ENCODE measurements at regions not wholly inside any gene's neighbourhood (a gene's known extent, or its start where the extent isn't known, plus 50 kb on each side); places are given as distances from the start of the nearest gene placed in this dataset.

DNA sequence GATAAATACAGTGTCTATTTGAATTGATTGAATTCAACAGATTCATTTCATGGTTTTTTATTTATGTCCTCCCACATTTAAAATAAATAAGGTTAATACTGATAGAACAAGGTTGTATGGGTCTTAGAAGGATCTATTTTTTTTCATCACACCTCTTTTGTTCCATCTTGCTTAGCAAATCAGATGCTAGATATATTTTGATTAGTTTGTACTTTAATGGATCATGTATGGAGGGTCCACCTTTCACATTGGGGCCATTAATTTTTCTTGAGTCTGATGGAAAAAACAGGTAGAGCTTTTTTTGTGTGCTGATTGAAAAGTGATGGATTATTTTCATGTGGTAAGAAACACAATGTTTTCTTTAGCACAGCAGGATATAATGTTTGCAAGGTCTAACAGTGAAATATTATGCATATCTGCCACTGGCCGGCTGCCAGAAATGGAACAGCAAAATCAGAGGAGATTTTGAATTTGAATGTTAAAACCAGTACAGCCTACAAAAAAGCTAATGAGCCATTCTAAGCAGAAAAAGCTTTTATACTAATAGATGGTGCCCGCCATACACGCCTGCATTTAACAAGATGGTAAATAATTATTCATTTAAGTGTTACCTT is 188.1 kb upstream of the ETAA1 start:
- no peak for TF ChIP-seq POLR2A (IDR thresholded peaks at IDR 0.05)
- TF ChIP-seq, protein P1, sequence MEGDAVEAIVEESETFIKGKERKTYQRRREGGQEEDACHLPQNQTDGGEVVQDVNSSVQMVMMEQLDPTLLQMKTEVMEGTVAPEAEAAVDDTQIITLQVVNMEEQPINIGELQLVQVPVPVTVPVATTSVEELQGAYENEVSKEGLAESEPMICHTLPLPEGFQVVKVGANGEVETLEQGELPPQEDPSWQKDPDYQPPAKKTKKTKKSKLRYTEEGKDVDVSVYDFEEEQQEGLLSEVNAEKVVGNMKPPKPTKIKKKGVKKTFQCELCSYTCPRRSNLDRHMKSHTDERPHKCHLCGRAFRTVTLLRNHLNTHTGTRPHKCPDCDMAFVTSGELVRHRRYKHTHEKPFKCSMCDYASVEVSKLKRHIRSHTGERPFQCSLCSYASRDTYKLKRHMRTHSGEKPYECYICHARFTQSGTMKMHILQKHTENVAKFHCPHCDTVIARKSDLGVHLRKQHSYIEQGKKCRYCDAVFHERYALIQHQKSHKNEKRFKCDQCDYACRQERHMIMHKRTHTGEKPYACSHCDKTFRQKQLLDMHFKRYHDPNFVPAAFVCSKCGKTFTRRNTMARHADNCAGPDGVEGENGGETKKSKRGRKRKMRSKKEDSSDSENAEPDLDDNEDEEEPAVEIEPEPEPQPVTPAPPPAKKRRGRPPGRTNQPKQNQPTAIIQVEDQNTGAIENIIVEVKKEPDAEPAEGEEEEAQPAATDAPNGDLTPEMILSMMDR (IDR thresholded peaks at IDR 0.05): no peak

Data from Peyer's patch (tissue), 4 donors.